LNCaP clone FGC (cell line): ENCODE measurements at regions not wholly inside any gene's neighbourhood (a gene's known extent, or its start where the extent isn't known, plus 50 kb on each side); places are given as distances from the start of the nearest gene placed in this dataset.
"Not testable (repeated sequence)": the region's sequence is repeated elsewhere in the genome, so short reads cannot be mapped to it uniquely, and the experiment has no call there.

Source experiments
- DNase-seq: peaks from one replicate; pipeline ENCODE4 v3.0.0-alpha.2; 2011; ENCODE audit warnings: low read depth
- H3K4me3 ChIP-seq: 2 replicates; pipeline ENCODE4 v1.5.1; 2011; ENCODE audit warnings: mild to moderate bottlenecking, low read depth, low read length, control low read depth
- TF ChIP-seq, protein P1 (sequence below): IDR thresholded peaks from 2 replicates; pipeline ENCODE4 v1.5.1; 2012; ENCODE audit warnings: mild to moderate bottlenecking; ENCODE audit not compliant: control insufficient read depth, insufficient read depth; ENCODE audit errors: extremely low read depth

GRCh38 chr4:130073145-130073790, 977.3 kb downstream of the C4orf33 start:
- TF ChIP-seq, protein P1, sequence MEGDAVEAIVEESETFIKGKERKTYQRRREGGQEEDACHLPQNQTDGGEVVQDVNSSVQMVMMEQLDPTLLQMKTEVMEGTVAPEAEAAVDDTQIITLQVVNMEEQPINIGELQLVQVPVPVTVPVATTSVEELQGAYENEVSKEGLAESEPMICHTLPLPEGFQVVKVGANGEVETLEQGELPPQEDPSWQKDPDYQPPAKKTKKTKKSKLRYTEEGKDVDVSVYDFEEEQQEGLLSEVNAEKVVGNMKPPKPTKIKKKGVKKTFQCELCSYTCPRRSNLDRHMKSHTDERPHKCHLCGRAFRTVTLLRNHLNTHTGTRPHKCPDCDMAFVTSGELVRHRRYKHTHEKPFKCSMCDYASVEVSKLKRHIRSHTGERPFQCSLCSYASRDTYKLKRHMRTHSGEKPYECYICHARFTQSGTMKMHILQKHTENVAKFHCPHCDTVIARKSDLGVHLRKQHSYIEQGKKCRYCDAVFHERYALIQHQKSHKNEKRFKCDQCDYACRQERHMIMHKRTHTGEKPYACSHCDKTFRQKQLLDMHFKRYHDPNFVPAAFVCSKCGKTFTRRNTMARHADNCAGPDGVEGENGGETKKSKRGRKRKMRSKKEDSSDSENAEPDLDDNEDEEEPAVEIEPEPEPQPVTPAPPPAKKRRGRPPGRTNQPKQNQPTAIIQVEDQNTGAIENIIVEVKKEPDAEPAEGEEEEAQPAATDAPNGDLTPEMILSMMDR, result no peak
- H3K4me3 ChIP-seq, result no peak overlapping the region
- DNase-seq, result no peak

- no peak for DNase-seq
- no peak overlapping the region for H3K4me3 ChIP-seq
- TF ChIP-seq, protein P1, result no peak
Measured at GRCh38 chr4:130074096-130074495, 978.1 kb downstream of the C4orf33 start.

DNA sequence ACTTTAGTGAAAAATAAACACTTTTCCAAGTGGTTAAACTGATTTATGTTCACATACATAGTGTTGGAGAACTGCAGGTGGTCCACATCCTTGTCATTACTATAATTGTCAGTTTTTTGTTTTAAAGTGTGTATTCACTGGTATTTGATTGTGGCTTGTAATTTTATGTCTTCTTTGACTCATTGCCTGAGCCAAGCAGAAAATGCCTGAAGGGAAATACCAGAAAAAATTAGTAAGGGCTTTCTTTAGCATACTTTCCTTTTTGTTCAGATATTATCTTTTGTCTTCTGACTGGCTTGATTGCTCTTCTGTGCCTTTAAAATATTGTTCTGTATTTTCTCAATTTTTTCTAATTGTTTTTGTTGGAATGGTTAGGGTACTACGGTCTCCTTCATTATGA, 981.3 kb downstream of the C4orf33 start:
- TF ChIP-seq, protein P1, result no peak
- no peak for DNase-seq
- no peak overlapping the region for H3K4me3 ChIP-seq

DNA sequence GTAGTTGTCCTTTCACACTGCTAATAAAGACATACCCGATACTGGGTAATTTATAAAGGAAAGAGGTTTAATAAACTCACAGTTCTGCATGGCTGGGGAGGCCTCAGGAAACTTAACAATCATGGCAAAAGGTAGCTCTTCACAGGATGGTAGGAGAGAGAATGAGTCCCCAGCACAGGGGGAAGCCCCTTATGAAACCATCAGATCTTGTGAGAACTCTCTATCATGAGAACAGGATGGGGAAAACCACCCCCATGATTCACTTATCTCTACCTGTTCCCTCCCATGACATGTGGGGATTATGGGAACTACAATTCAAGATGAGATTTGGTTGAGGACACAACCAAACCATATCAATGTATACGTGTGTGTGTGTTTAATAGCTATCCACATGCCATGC, 983.1 kb downstream of the C4orf33 start:
- not testable (repeated sequence) for DNase-seq, H3K4me3 ChIP-seq

DNA sequence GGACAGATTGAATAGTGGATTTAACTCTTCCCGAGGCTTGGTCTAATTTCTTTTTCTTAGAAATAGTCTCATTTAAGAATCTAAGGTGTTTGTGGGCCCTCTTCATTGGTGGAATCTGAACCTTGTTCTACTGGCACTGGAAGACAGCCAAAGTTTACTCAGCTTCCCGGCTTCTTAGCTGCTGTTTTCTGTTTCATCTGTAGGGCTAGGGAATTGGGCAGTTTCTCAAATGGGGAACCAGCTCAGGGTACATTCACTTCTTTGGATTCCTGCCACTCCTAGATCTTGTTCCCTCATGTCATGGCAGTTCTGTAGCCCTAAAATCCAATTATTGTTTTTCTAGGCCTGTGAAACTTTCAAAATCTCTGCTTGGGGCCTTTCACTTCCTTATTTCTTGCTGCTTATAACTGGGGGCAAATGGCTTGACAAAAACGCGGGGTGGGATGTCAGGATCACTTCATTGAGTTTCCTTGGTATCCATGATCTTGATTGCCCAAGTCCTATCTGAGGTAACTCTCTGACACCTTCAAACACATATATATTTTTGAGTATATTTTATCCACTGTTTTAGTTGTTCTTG, 985.0 kb downstream of the C4orf33 start:
- DNase-seq, result no peak
- TF ChIP-seq, protein P1, result no peak
- no peak overlapping the region for H3K4me3 ChIP-seq

DNA sequence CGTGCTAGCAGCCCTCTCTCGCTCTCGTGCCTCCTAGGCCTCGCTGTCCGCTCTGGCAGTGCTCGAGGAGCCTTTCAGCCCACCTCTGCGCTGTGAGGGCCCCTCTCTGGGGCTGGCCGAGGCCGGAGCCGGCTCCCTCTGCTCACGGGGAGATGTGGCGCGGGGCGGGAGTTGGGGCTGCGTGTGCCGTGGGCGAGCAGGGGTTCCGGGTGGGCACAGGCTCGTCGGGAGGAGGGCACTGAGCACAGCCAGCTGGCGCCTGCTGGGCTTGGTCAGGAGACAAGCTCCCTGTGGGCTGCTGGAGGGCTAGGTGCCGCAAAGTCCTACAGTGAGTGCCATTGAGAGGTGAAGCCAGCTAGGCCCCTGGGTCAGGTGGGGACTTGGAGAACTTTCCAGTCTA, 994.5 kb downstream of the C4orf33 start:
- H3K4me3 ChIP-seq, result no peak overlapping the region
- TF ChIP-seq, protein P1, result no peak
- no peak for DNase-seq

GRCh38 chr4:130092187-130093015, 996.4 kb downstream of the C4orf33 start:
- TF ChIP-seq, protein P1, result no peak
- no peak for DNase-seq
- no peak overlapping the region for H3K4me3 ChIP-seq
